Peyer's patch (tissue), 4 donors: ENCODE measurements at regions not wholly inside any gene's neighbourhood (a gene's known extent, or its start where the extent isn't known, plus 50 kb on each side); places are given as distances from the start of the nearest gene placed in this dataset.

Experiments used
- POLR2A ChIP-seq, 2 donors: fragments of 450-650 bp; IDR thresholded peaks; one replicate each; pipeline ENCODE4 v1.5.1; 2017; ENCODE audit warnings: antibody characterized with exemption in 2 of 2, mild to moderate bottlenecking in 2 of 2, moderate library complexity in 2 of 2
- TF ChIP-seq, protein P1 (sequence below), 6 experiments: fragments of 450-650 bp in 4 of 6; fragments of 200-600 bp in 2 of 6; sonication (generic) in 1 of 6; IDR thresholded peaks; one replicate each; pipeline ENCODE4 v1.5.1; 2017 to 2019; ENCODE audit warnings: antibody characterized with exemption in 6 of 6, mild to moderate bottlenecking in 3 of 6, moderate library complexity in 1 of 6

DNA sequence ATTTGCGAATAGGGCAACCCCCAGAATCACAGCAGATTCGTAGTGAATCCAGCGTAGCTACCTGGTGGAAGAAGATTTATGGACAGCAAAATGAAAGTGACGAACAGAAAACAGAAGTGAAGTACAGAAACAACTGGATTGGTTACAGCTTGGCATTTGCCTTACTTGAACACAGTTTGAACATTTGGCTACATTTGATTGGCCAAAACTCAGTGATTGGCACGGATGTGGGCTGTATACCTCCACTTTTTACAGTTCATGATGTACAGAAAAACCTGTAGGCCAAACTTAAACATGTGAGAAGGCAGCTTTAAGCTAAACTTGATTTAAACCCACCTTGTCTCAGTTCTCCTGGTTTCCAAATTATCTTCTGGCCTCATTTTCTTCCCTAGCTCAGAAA, 49.9 kb upstream of the AMN1 start:
- TF ChIP-seq, protein P1, sequence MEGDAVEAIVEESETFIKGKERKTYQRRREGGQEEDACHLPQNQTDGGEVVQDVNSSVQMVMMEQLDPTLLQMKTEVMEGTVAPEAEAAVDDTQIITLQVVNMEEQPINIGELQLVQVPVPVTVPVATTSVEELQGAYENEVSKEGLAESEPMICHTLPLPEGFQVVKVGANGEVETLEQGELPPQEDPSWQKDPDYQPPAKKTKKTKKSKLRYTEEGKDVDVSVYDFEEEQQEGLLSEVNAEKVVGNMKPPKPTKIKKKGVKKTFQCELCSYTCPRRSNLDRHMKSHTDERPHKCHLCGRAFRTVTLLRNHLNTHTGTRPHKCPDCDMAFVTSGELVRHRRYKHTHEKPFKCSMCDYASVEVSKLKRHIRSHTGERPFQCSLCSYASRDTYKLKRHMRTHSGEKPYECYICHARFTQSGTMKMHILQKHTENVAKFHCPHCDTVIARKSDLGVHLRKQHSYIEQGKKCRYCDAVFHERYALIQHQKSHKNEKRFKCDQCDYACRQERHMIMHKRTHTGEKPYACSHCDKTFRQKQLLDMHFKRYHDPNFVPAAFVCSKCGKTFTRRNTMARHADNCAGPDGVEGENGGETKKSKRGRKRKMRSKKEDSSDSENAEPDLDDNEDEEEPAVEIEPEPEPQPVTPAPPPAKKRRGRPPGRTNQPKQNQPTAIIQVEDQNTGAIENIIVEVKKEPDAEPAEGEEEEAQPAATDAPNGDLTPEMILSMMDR (IDR thresholded peaks at IDR 0.05): no peak
- no peak for TF ChIP-seq POLR2A (IDR thresholded peaks at IDR 0.05)
